Head of caudate nucleus (tissue), 42 donors: ENCODE measurements at regions not wholly inside any gene's neighbourhood (a gene's known extent, or its start where the extent isn't known, plus 50 kb on each side); places are given as distances from the start of the nearest gene placed in this dataset.
"Not testable (repeated sequence)": the region's sequence is repeated elsewhere in the genome, so short reads cannot be mapped to it uniquely, and the experiment has no call there.

Source experiments
- DNase-seq, 42 donors: peaks; one replicate each; pipeline versions ENCODE4 v3.0.0 to v3.0.0-alpha.2; 2020 to 2021; ENCODE audit warnings: mixed read lengths in 7 of 42
- intact Hi-C: fragments of 100-400 bp; cut with DNase I; formaldehyde crosslinking; loops from one replicate; pipeline ENCODE4 v1.15.0; 2022

DNA sequence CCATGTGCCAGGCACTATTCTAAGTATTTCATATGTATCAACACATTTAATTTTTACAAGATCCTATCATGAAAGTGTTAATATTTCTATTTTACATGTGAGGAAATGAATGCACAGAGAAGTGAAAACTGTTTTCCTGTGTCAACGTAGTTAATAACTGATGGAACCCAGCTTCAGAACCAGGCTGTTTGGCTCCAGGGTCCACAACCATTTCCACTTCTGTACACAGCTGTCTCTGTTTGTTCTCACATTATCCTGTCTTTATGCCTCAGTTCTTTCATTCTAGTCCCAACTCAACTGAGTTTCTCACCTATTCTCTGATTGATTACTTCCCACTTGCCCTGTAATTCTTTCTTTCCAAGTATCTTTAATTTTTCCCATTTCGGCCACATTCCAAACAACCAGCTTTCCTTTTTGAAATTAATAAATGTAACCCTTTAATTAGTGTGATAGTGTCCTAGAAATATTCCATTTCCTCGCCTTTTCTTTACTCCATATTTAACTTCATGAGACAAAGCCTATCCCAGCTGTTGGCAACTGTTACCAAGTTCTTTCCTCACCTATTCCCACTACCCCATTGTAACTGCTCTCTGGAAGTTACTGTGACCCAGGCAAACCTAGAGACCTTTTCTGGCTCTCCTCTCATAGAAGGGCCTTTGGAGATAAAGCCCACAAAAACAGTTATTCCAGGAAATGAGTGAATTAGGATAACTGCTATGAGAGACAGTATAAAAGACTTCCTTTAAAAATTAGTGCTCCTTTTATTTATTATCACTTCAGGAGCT, 218.7 kb downstream of the RASSF9 start:
- DNase-seq, result no peak
- intact Hi-C loops, result no loop called here

DNA sequence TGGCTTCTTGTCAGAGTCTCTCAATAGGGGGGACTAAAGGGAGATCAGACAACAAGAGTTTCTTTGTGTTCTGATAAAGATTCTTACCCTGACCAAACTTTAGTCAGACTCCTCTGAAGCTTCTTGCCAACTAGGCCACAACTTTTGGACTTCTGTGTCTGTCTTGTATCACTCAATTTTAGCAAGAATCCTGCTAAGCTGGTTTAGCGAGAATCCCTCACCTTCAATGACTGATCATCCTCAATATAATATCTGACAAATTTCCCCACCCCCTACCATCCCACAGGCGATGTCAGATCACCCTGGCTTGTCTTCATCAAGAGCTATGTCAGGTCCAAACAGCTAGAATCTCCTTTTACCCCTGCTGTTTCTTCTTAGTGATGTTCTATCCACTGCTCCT, 215.2 kb downstream of the RASSF9 start:
- no peak for DNase-seq
- intact Hi-C loops, result no loop called here

DNA sequence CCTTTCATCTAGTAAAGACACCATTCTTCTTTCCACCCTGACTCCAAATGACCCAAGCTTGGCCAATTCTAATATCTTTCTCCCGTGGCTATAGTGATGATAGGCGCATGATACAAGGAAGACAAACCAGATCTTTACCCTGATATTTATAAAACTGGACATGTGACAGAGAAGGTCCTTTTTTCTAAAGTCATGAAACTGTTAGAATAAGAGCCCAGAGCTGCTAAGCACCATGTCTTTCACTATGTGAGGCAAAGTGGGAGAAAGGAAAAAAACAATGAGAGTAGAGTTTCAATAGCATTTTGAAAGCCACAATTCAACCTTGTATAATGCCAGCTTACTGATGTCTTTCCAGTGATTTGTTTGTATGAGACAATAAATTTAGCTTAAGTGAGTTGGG, 212.4 kb downstream of the RASSF9 start:
- DNase-seq, result no peak
- intact Hi-C loops, result no loop called here

DNA sequence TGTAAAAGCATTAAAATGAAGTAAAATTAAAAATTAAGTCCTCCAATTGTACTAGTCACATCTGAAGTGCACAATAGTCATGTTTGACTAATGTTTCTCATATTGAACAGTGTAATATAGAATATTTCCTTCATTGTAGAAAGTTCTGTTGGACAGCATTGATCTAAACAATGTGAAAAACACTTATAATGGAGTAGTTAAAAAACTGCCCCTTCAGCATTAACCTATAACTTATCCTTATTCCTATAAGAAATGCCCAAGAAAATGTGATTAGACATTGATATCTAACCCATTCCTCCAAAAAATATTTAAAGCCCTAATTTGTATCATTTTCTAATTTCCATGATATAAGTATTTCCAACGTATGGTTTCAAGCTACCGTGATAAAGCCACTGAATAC, 210.7 kb downstream of the RASSF9 start:
- intact Hi-C loops, result no loop called here
- no peak for DNase-seq

DNA sequence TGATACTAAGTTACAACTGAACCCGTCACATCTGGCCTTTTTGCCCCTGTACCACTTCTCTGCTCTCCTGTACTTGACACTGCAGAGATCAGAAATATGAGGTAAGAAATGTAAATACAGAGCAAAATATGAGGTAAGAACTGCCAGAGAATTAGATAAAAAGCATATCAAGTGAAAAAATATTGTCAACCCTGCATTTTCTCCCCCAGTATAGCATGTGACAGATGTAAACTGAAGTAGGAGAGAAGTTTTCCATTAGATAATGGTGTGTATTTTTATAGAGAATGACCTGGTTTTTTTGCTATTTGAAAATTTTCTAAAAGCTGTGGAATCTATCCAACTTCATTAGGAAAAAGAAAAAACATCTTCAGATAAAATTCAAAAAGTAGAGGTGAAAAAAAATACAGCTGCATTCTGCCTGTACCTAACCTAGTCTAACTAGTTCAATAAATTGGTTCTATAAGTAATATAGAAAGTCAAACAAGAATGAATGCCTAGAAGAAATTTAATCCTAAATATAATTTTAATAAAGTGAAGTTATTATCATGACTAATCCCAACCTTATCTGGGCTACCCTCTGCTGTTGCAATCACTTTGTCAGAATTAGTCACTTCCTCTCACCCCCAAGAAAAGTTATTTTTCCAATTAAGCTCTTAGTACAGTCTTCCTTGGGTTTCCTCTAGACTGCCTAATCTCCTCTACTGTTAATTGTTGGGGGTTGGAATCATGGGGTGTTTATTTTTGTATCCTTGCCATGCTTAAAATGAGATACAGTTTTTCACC, 210.0 kb downstream of the RASSF9 start:
- DNase-seq, result no peak

DNA sequence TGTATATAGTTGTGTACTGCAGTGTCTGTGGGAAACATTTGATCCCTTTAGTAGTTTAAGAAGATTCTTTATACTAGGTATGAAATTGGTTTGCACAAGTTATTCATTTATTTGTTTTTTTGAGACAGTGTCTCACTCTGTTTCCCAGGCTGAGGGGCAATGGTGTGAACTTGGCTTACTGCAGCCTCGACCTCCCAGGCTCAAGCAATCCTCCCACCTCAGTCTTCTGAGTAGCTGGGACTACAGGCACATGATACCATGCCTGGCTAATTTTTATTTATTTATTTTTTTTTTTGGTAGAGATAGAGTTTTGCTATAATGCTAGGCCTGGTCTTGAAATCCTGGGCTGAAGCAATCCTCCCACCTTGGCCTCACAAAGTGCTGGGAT, 209.4 kb downstream of the RASSF9 start:
- DNase-seq, result no peak
- intact Hi-C loops, result no loop called here

More for the DNA sequence above, 210.0 kb downstream of the RASSF9 start:
- intact Hi-C loops, result no loop called here

DNA sequence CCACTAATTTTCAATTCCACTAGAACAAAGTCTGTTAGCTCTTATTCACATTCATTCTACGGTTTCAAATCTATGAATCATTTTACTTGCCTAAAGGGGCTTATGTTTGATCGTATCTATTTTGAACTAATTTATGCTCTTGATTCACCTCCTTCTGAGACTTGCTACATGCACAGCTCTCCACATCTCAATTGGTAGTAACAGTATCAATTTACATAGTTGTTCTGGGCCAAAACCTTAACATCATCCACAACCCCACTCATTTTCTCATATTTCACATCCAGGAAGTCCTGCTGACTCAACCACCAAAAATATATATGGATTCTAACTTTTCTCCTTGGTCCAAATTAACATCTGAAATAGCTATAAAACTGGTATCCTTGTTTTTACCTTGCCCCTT, 208.6 kb downstream of the RASSF9 start:
- no peak for DNase-seq

DNA sequence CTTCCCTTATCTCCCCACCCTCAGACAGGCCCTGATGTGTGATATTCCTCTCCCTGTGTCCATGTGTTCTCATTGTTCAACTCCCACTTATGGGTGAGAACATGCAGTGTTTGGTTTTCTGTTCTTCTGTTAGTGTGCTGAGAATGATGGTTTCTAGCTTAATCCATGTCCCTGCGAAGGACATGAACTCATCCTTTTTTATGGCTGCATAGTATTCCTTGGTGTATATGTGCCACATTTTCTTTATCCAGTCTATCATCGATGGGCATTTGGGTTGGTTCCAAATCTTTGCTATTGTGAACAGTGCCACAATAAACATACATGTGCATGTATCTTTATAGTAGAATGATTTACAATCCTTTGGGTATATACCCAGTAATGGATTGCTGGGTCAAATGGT, 207.6 kb downstream of the RASSF9 start:
- DNase-seq, intact Hi-C loops: not testable (repeated sequence)

More for the DNA sequence above, 208.6 kb downstream of the RASSF9 start:
- intact Hi-C loops, result no loop called here

DNA sequence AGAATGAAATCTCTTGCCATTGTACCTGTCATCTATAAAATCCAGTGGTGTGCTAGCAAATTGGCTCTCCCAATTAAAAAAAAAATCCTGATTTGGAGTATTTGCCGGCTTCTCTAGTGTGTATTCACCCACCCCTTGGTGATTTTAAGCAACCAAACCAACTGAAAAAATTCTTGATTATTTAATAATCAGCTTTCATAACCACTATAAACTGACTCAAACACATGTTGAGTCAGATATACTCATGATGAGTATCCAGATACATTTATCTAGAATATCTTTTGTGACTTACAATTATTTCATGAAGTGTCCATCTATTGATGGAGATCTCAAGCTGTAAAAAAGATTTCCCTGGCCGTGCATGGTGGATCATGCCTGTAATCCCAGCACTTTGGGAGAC, 205.4 kb downstream of the RASSF9 start:
- DNase-seq, result no peak
- intact Hi-C loops, result no loop called here

DNA sequence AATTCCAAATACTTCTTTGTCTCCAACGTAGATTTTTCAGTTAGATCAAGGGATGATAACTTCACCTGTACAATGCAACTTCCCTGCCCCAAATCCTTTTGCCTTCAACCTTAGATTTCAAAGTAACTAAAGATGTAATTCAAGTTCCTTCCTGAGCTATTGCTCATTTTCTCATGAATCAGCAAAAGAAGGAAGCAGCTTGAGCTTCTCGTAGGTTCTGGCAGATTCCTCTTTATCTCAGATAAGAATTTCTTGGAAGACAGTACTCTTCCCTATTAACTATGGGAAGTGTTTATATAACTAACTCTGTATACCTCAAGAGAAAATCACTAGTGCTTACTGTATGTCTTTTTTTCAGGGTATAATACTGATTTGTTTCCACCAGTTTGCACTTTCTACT, 203.8 kb downstream of the RASSF9 start:
- intact Hi-C loops, result no loop called here
- DNase-seq, result no peak

DNA sequence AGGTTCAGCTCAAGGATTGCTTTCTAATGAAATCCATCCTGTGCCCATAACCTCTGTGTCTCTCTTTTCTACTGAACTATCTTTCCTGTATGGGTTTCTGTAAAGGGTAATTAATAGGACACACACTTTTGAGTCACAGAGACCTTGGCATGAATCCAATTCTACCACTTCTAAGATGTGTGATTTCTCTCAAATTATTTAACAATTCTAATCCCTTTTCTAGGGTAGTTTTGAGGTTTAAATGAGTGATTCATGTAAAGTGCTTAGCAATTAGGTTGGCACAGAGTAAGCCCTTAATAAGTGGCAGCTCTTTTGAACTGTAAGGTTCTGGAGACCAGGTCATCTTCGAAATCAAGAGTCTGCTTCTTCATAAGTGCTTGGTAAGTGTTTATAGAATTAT, 202.7 kb downstream of the RASSF9 start:
- intact Hi-C loops, result no loop called here
- no peak for DNase-seq

DNA sequence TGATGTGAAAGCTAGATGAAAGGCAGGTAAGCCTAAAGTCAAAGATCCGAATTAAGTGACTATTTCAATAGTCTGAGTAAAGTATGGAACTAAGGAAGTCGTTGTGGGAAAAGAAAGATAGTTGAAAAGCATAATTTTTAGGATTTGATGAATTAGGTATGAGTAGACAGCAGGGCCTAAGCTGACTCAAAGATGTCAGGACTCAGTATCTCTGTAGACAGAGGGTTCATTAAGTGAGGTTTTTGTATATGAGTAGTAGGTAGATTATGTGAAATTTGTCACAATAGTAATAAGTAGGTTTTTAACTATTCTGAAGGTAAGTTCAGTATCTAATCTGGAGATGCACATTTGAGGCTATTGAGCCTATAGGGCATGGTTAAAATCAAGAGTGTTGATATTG, 196.4 kb downstream of the RASSF9 start:
- intact Hi-C loops, result no loop called here
- no peak for DNase-seq

DNA sequence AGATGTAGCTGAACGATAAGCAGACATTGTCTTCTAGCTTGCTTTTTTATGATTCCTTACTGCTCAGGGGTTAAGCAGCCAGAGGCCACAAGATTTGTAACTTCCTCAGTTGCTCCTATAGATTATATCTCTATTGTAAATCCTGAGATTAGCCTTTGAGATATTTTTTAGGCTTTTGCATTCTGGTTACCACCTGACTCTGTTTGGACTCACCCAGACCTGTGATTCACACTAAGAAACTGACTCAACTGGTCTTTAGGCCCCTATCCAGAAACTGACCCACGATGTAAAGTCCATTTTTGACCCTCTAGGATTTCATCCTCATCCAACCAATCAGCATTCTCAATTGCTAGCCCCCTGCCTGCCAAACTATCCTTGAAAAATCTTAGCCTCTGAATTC, 194.4 kb downstream of the RASSF9 start:
- intact Hi-C loops, result no loop called here
- no peak for DNase-seq

DNA sequence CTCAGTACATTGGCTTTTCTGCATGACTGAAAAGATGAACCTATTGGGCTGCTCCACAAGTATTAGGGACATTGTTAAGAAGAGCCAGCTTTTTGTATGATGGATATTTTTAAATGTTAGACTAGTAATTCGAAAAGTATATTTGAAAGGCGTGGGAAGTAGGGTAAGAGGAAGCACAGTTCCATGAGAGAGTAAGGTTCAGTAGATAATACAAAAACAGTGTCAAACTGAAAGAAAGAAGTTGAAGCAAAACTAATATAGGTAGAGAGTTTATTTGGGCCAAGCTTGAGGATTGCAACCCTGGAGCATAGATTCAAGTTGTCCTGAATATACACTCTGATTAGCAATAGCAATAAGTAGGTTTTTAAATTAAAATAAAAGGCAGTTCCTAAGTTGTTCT, 193.9 kb downstream of the RASSF9 start:
- DNase-seq, result no peak
- intact Hi-C loops, result no loop called here

DNA sequence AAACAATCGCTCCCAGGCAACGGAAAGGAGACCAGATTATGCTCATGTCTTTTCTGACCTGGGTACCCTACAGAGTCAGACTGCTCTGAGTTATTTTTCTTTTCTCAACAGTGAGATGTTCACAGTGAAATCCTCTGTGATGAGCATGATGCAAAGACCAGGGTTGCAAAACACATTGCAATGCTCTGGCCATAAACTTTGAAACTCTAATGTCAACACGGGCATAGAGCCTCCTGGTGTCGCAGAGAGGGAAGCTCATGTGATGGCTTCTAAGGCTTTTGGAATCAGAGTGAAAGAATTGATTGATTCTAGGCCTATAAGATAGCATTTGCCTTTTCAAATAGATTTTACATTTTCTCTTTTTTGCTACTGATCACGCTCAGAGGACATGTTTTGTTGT, 193.4 kb downstream of the RASSF9 start:
- no peak for DNase-seq
- intact Hi-C loops, result no loop called here

DNA sequence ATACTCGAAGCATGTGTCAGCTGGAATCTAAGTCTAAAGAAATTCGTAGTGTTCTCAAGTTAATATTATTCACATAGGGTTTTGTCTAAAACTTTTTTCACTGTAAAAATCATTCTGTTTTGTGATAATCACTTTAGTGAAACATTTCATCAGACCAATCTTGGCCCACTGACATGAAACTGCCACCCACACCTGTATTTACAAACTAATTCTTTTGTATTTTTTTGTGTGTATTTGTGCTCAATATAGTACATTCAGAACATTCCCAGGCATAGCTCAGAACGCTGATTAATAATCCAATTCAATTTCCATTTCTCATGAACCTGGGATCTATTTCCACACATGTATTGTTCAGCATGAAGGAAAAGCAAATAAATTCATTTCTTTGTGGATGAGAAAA, 191.7 kb downstream of the RASSF9 start:
- intact Hi-C loops, result no loop called here
- DNase-seq, result no peak

DNA sequence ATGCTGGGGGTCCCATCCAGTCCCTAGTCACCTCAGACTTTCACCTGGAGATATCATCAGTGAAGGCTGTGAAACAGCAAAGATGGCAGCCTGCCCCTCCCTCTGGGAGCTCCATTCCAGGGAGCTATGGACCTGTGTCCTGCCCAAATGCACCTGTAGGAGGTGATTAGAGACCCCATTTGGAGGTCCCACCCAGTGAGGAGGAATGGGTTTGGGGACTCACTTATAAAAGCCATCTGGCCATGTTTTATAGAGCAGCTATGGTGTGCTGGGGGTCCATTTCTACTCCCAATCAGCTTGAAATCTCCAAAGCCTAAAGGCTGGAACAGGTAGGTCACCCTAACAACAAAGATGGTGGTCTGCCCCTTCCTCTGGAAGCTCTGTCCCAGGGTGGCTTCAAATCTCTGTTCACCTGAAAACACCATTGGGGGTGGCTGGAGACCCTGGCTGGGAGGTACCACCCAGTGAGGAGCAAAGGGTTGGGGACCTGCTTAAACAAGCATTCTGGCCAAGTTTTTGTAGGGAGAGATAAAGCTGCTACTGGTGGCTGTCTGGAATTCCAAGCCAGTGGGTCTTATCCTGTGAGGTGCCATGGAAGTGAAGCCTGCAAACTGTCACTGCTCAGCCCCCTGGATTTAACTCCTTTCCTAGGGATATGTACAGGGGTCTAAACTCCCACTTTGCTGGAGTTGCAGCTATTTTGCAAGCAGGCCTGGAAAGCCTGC, 182.3 kb downstream of the RASSF9 start:
- DNase-seq, result no peak

DNA sequence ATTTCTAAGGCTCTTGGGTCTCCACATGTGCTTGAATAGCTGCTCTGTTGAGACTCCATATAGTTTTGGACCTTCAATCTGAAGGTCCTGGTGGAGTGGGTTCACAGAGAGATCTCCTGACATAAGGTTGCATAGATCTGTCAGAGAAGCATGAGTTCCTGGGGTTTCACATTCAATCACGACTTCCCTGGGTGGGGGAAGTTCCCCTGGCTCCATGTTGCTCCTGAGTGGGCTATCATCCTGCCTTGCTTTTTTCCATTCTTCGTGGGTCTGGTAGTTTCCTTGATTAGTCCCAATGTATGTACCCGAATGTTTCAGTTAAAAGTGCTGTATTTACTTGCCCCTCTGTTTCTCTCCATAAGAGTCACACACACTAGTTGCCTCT, 181.8 kb downstream of the RASSF9 start:
- intact Hi-C loops, result no loop called here
- DNase-seq, result no peak

More for the DNA sequence above, 182.3 kb downstream of the RASSF9 start:
- intact Hi-C loops, result no loop called here

DNA sequence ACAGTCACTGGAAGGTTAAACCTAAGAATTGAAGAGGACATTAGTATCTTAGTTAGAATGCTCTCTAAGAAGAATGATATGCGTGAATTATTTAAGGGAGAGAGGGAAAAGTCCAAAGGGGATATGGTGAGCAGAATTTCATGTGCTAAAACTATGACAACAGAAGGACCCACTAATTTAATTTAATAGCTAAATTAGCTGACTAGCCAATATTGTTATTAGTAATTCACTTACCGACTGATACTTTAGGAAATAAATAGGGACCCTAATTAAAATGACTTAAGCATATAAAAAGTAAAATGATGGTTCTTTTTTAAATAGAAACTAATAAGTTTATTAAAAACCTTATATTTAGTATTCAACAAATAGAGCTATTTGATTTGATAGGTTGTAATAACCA, 179.6 kb downstream of the RASSF9 start:
- no peak for DNase-seq
- intact Hi-C loops, result no loop called here

DNA sequence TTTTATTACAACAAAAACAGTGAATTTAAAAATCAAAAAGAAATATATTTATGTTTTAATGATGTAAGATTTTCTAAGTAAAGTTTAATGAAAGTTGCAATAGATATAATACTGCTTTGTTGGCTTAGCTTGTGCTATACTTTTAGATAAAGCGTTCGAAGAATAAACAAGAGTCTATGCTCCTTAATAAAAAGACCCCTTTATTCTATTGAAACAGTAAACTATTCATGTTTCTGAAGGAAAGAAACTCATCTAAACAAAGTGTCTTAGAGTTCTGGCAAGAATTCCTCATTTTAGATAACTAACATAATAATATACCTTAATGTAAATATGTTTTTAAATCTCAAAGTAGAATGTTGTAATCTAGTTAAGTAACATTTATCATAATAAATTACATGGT, 179.0 kb downstream of the RASSF9 start:
- intact Hi-C loops, result no loop called here
- no peak for DNase-seq
